ENCODE measurements at regions not wholly inside any gene's neighbourhood (a gene's known extent, or its start where the extent isn't known, plus 50 kb on each side); places are given as distances from the start of the nearest gene placed in this dataset.

- CTCF ChIA-PET = no interaction called here
- BruUV-seq (replicated peaks) = no TSS peak
- H3K4me2 ChIP-seq (ENCODE audit: control insufficient read depth, insufficient read depth) = no peak overlapping the region
- no peak overlapping the region for H3K27ac ChIP-seq (ENCODE audit: control insufficient read depth, insufficient read depth)
- no peaks in the 10 kb centered on the region for H3K36me3 ChIP-seq (ENCODE audit: control insufficient read depth in 2 of 2, insufficient read depth in 2 of 2, low read length in 1 of 2)
- H4K20me1 ChIP-seq (ENCODE audit: control insufficient read depth, insufficient read depth) = no peaks in the 10 kb centered on the region
- ATAC-seq (peak; percentile 54), DNase-seq (ENCODE audit: low read depth, low spot score) (no peak), FAIRE-seq (no peak)
- no peaks in the 10 kb centered on the region for H3K4me1 ChIP-seq (ENCODE audit: control insufficient read depth, insufficient read depth, low read length)
- H3K9ac ChIP-seq (ENCODE audit: control insufficient read depth, insufficient read depth, low read length) = no peak overlapping the region
- no peaks in the 10 kb centered on the region for H3K27me3 ChIP-seq (replicated peaks in 1 of 2; ENCODE audit: control insufficient read depth in 2 of 2, insufficient read depth in 2 of 2, low read length in 1 of 2)
- no peak overlapping the region for H2AFZ ChIP-seq (ENCODE audit: control insufficient read depth, low read depth, low read length)
- in situ Hi-C loops (cut with MboI) = no loop called here
- RAD21 ChIA-PET (ENCODE audit: unreplicated experiment) = no interaction called here
- SMC1A ChIA-PET (ENCODE audit: uncharacterized antibody, unreplicated experiment) = interaction anchor here (1.7 kb wide), 1 partner anchor 144 kb away, joined by 3 read pairs; no protein-coding TSS in a partner anchor
- WGBS (ENCODE audit: insufficient coverage, insufficient replicate concordance, low lambda C conversion rate, missing lambda C conversion rate) = 51% methylated on average over 2 of the region's 2 CpGs
- no peak overlapping the region for H3K4me3 ChIP-seq
- intact Hi-C loops (cut with micrococcal nuclease; ENCODE audit: unreplicated experiment) = no loop called here
- no peaks in the 10 kb centered on the region for H3K9me3 ChIP-seq (replicated peaks; ENCODE audit: control insufficient read depth, insufficient read depth, low read length)
- POLR2A ChIA-PET = no interaction called here
- H3K79me2 ChIP-seq (ENCODE audit: control insufficient read depth, insufficient read depth, low read length) = no peaks in the 10 kb centered on the region
- TF ChIP-seq NR2C1 (IDR thresholded peaks at IDR 0.05) = no peak
- no peak for TF ChIP-seq SMAD1 (IDR thresholded peaks at IDR 0.05; ENCODE audit: low read depth, partially characterized antibody)
- no peak for TF ChIP-seq NR2F1 (conservative IDR thresholded peaks at IDR 0.05)
- TF ChIP-seq RBBP5 (conservative IDR thresholded peaks at IDR 0.05) = no peak
- TF ChIP-seq ZBTB11 (CRISPR knock-in tag; IDR thresholded peaks at IDR 0.05) = no peak
- TF ChIP-seq ZNF207 (IDR thresholded peaks at IDR 0.05; ENCODE audit: borderline replicate concordance) = no peak
- no peak for TF ChIP-seq BCLAF1 (IDR thresholded peaks at IDR 0.05)
- TF ChIP-seq HDGF (IDR thresholded peaks at IDR 0.05) = no peak
- no peak for TF ChIP-seq SIX5 (IDR thresholded peaks at IDR 0.05; ENCODE audit: low read depth, low read length, severe bottlenecking)
- TF ChIP-seq, protein P1, sequence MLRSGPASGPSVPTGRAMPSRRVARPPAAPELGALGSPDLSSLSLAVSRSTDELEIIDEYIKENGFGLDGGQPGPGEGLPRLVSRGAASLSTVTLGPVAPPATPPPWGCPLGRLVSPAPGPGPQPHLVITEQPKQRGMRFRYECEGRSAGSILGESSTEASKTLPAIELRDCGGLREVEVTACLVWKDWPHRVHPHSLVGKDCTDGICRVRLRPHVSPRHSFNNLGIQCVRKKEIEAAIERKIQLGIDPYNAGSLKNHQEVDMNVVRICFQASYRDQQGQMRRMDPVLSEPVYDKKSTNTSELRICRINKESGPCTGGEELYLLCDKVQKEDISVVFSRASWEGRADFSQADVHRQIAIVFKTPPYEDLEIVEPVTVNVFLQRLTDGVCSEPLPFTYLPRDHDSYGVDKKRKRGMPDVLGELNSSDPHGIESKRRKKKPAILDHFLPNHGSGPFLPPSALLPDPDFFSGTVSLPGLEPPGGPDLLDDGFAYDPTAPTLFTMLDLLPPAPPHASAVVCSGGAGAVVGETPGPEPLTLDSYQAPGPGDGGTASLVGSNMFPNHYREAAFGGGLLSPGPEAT (IDR thresholded peaks at IDR 0.05; ENCODE audit: low read depth) = no peak
- no peak for TF ChIP-seq BRCA1 (IDR thresholded peaks at IDR 0.05; ENCODE audit: low read depth, low read length)
- TF ChIP-seq, protein P2, sequence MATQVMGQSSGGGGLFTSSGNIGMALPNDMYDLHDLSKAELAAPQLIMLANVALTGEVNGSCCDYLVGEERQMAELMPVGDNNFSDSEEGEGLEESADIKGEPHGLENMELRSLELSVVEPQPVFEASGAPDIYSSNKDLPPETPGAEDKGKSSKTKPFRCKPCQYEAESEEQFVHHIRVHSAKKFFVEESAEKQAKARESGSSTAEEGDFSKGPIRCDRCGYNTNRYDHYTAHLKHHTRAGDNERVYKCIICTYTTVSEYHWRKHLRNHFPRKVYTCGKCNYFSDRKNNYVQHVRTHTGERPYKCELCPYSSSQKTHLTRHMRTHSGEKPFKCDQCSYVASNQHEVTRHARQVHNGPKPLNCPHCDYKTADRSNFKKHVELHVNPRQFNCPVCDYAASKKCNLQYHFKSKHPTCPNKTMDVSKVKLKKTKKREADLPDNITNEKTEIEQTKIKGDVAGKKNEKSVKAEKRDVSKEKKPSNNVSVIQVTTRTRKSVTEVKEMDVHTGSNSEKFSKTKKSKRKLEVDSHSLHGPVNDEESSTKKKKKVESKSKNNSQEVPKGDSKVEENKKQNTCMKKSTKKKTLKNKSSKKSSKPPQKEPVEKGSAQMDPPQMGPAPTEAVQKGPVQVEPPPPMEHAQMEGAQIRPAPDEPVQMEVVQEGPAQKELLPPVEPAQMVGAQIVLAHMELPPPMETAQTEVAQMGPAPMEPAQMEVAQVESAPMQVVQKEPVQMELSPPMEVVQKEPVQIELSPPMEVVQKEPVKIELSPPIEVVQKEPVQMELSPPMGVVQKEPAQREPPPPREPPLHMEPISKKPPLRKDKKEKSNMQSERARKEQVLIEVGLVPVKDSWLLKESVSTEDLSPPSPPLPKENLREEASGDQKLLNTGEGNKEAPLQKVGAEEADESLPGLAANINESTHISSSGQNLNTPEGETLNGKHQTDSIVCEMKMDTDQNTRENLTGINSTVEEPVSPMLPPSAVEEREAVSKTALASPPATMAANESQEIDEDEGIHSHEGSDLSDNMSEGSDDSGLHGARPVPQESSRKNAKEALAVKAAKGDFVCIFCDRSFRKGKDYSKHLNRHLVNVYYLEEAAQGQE (IDR thresholded peaks at IDR 0.05; ENCODE audit: low read depth, low read length) = no peak
- no peak for TF ChIP-seq EZH2 (IDR thresholded peaks at IDR 0.05; ENCODE audit: borderline replicate concordance, control insufficient read depth, low read depth, low read length)
- TF ChIP-seq NFIC (IDR thresholded peaks at IDR 0.05; ENCODE audit: low read depth, low read length) = no peak
Measured at GRCh38 chr13:80214521-80214991, 126.4 kb downstream of the SPRY2 start.

Data from GM12878 (cell line).